Lower lobe of right lung (tissue), 2 donors: ENCODE measurements at regions not wholly inside any gene's neighbourhood (a gene's known extent, or its start where the extent isn't known, plus 50 kb on each side); places are given as distances from the start of the nearest gene placed in this dataset.

Source experiments
- ATAC-seq, 2 donors: fragments of 200-7000 bp; cut with Tn5 transposase; one replicate each; pipeline ENCODE4 v1.9.1; 2020 to 2022; ENCODE audit warnings: mild to moderate bottlenecking in 2 of 2, moderate library complexity in 2 of 2
- DNase-seq: peaks from one replicate; pipeline ENCODE4 v3.0.0-alpha.2; 2020
- H3K27ac ChIP-seq: fragments of 200-600 bp; one replicate; pipeline ENCODE4 v1.8.0; 2022
- H3K27me3 ChIP-seq: fragments of 200-600 bp; one replicate; pipeline ENCODE4 v1.8.0; 2022; ENCODE audit warnings: low read depth
- H3K36me3 ChIP-seq: fragments of 200-600 bp; one replicate; pipeline ENCODE4 v1.8.0; 2022; ENCODE audit warnings: mild to moderate bottlenecking
- H3K4me1 ChIP-seq: fragments of 200-600 bp; one replicate; pipeline ENCODE4 v1.8.0; 2022
- H3K4me3 ChIP-seq: fragments of 200-600 bp; one replicate; pipeline ENCODE4 v1.8.0; 2022; ENCODE audit warnings: mild to moderate bottlenecking
- H3K9me3 ChIP-seq: fragments of 200-600 bp; one replicate; pipeline ENCODE4 v1.8.0; 2022
- intact Hi-C: fragments of 100-400 bp; cut with DNase I; formaldehyde crosslinking; loops from one replicate; pipeline ENCODE4 v1.11.0; 2022
- TF ChIP-seq, protein P1 (sequence below): fragments of 200-600 bp; IDR thresholded peaks from one replicate; pipeline ENCODE4 v1.8.0; 2022; ENCODE audit warnings: antibody characterized with exemption, mild to moderate bottlenecking
- donor health status: DM: no; HTN: yes; CAD: no; lungs with severe emphysema.

- ATAC-seq (peak in 1 of 2 donors; percentile 64), DNase-seq (no peak)
- intact Hi-C loops = no loop called here
- Histone ChIP-seq H3K4me3 (peak overlapping the region; percentile 42), H3K4me1 (no peaks in the 10 kb centered on the region), H3K9me3 (no peaks in the 10 kb centered on the region), H3K27ac (no peak overlapping the region), H3K36me3 (no peaks in the 10 kb centered on the region), H3K27me3 (no peaks in the 10 kb centered on the region)
- TF ChIP-seq, protein P1, sequence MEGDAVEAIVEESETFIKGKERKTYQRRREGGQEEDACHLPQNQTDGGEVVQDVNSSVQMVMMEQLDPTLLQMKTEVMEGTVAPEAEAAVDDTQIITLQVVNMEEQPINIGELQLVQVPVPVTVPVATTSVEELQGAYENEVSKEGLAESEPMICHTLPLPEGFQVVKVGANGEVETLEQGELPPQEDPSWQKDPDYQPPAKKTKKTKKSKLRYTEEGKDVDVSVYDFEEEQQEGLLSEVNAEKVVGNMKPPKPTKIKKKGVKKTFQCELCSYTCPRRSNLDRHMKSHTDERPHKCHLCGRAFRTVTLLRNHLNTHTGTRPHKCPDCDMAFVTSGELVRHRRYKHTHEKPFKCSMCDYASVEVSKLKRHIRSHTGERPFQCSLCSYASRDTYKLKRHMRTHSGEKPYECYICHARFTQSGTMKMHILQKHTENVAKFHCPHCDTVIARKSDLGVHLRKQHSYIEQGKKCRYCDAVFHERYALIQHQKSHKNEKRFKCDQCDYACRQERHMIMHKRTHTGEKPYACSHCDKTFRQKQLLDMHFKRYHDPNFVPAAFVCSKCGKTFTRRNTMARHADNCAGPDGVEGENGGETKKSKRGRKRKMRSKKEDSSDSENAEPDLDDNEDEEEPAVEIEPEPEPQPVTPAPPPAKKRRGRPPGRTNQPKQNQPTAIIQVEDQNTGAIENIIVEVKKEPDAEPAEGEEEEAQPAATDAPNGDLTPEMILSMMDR = no peak
Measured at GRCh38 chr21:17139696-17140095, 373.1 kb upstream of the CXADR start.

GRCh38 chr21:17146426-17146825 is 366.4 kb upstream of the CXADR start:
- DNase-seq = no peak
- H3K36me3 ChIP-seq = no peaks in the 10 kb centered on the region
- TF ChIP-seq, protein P1 = no peak
- no peak overlapping the region for H3K27ac ChIP-seq
- ATAC-seq = no peak
- intact Hi-C loops = no loop called here
- no peak overlapping the region for H3K4me3 ChIP-seq
- no peaks in the 10 kb centered on the region for H3K9me3 ChIP-seq
- H3K4me1 ChIP-seq = no peaks in the 10 kb centered on the region
- no peaks in the 10 kb centered on the region for H3K27me3 ChIP-seq

GRCh38 chr21:17159697-17160096 is 353.1 kb upstream of the CXADR start:
- no peak for DNase-seq
- no peak for ATAC-seq
- TF ChIP-seq, protein P1 = no peak
- no peak overlapping the region for H3K4me3 ChIP-seq
- no peaks in the 10 kb centered on the region for H3K4me1 ChIP-seq
- H3K27me3 ChIP-seq = no peaks in the 10 kb centered on the region
- intact Hi-C loops = no loop called here
- no peaks in the 10 kb centered on the region for H3K36me3 ChIP-seq
- no peaks in the 10 kb centered on the region for H3K9me3 ChIP-seq
- H3K27ac ChIP-seq = no peak overlapping the region

DNA sequence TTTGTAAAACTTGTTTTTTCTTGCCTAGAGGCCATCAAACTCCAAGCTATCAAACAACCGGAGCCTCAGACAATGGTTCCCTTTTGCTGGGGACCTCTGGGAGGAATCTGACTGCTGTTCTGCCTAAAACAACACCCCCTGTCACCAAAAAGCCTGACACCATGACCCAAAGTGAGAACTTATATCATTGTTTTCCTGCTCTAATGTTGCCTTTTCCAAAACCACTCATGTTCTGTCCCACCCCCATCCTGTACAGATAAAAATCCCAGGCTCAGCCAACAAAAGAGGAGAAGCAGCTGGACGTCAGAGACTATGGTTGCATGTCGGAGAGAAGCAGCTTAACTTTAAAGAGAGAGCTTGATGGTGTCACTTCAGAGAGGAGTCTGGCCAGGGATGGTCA is 327.2 kb upstream of the CXADR start:
- no peaks in the 10 kb centered on the region for H3K9me3 ChIP-seq
- no peaks in the 10 kb centered on the region for H3K4me1 ChIP-seq
- no peaks in the 10 kb centered on the region for H3K36me3 ChIP-seq
- H3K4me3 ChIP-seq = no peak overlapping the region
- TF ChIP-seq, protein P1 = no peak
- H3K27me3 ChIP-seq = no peaks in the 10 kb centered on the region
- ATAC-seq (no peak), DNase-seq (no peak)
- intact Hi-C loops = no loop called here
- no peak overlapping the region for H3K27ac ChIP-seq

DNA sequence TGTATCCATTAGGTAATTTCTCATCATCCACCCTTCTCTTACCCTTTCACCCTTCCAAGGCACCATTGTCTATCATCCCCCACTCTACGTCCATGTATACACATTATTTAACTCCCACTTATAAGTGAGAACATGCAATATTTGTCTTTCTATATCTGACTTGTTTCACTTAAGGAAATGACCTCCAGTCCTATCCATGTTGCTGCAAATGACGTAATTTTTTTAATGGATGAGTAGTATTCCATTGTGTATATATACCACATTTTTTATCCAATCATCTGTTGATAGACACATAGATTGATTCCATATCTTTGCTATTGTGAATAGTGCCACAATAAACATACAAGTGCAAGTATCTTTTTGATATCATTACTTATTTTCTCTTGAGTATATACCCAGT is 322.9 kb upstream of the CXADR start:
- intact Hi-C loops = no loop called here
- Histone ChIP-seq H3K27me3 (no peaks in the 10 kb centered on the region), H3K36me3 (no peaks in the 10 kb centered on the region), H3K4me3 (no peak overlapping the region), H3K4me1 (no peaks in the 10 kb centered on the region), H3K27ac (no peak overlapping the region), H3K9me3 (no peaks in the 10 kb centered on the region)
- DNase-seq (no peak), ATAC-seq (no peak)
- TF ChIP-seq, protein P1 = no peak
